Suppressor macrophage (primary cell): ENCODE measurements at regions not wholly inside any gene's neighbourhood (a gene's known extent, or its start where the extent isn't known, plus 50 kb on each side); places are given as distances from the start of the nearest gene placed in this dataset.

Experiments used
- DNase-seq, 4 experiments: peaks; one replicate each; pipeline ENCODE4 v3.0.0-alpha.2; 2020 to 2022

DNA sequence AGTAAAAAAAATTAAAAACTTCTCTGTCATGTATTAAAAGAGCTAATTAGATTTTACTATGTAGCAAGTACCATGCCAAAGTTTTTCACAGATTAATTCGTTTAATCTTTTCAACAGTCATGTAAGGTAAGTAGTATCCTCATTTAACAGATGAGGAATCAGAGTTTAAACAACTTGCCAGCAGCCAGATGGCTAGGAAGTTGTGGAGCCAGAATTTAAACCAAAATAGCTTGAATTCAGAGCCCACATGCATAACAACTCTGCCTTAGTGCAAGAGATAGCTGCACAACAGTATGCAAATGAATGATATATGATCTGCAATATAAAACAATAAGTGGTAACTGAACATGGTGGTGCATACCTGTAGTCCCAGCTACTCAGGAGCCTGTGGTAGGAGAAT is 75.3 kb downstream of the NAP1L3 start:
- no peak for DNase-seq

DNA sequence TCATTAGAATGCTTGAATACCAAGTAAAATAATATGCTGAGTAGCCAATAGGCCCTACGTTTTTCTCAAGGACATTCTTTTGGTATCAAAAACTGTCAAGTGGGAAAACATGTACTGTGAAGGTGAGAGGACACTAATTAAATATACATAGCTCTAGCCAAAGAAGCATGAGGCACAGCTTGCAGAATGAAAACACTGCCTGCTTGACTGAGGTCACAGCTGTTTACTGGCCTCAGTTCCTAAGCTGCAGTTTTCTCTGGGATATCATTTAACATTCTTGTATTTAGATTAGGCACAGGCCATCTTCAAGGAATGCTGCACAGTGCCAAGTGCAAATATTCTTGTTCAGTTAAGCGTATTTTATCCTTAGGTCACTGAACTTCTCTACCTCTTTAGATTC is 78.6 kb downstream of the NAP1L3 start:
- no peak for DNase-seq

DNA sequence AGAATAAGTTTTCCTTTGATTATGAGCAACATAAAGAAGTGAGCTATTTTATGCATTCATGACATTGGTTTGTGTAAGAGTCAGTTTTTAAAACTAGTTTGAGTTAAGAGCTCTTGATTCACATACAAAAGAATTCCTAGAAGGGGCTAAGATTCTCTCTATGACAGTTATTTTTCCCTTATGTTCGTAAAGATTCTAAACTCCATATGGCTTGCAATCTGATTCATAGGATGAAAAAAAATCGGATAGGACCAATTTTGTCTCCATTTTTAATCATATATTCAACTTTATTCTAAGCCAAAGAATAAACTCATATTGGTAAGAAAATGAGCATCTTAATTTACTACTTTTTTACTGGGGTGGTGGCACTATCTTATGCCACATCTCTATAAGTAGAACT is 79.4 kb downstream of the NAP1L3 start:
- DNase-seq = no peak

DNA sequence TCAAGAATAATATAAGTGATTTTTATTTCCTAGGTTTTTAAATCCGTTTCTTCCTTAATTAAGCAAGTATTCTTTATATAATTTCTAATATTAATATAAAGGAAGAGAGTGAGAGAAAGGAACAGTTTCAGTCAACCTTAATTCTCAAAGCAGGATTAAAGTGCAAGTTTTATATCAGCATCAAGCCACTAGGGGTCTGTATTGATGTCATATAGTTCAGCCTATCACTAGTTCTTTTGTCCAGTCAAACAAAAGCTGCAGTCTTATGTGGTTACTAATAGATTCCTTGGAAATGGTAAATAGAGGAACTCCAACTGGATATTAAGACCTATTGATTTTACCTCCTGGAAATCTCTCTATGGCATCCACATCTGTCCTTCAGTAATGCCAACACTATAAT is 82.0 kb downstream of the NAP1L3 start:
- DNase-seq = no peak

DNA sequence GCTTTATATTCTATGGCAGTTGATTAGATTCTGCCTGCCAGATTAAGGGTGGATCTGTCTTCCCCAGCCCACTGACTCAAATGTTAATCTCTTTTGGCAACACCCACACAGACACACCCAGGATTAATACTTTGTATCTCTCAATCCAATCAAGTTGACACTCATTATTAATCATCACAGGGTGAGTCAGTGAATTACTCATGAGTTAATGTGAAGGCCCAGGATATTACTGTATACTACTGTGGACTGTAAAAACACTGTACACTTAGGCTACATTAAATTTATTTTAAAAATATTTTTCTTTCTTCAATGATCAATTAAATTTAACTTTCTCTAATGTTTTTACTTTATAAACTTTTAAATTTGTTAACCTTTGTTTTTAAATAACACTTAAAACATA is 87.7 kb downstream of the NAP1L3 start:
- no peak for DNase-seq

DNA sequence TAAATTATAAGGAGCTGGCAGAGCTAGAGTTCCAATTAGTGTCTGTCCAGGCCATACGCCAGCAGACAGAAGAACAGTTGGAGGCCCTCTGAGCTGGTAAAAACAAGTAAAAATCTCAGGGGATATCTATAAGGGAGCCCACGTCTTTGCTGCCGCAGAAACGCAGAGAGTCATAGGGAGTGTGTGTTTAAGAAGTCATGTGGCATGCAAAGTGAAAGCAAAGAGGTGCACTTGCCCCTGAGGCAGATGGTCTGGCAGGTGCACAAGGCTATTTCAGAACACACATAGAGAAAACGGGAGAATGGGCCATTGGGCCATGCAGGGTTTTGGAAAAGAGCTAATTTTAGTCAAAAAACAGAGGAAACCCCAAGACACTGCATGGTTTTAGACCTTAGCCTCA is 92.7 kb downstream of the NAP1L3 start:
- no peak for DNase-seq

DNA sequence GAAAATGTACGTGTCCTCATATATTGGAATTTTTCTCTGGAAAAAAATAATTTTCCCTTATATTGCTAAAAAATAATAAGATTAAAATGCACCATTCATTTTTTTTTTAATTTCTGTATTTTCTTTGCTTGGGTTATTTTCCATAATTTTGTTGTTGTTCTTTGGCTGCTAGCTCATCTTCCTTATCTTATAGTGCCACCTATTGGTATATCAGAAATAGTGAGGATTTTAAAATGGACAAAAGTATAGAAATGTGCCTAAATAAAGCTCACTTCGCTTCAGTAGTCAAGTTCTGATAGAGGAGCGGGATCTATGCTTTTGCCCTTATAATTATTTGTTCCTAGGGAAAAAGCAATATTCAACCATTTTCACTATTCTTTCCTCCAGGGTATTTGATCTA is 134.8 kb downstream of the NAP1L3 start:
- DNase-seq = peak in 1 of 4 experiments; percentile 0

DNA sequence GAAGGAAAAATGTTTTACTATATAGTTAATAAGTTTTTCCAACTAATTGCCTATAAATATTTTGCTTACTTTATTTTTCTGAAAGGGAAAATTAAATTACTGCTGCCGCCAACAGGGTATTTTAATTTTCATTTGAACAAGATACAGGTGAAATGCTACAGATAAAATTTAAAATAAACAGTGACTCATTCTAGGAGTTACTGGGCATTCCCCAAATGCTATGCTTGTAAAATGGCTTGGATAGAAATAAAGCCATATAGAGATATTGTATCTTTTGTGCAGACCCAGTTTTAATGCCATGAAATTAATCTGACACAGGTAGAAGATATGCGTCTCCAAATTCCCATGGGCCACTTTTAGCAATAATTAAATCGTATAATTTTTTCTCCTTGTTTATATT is 144.5 kb downstream of the NAP1L3 start:
- no peak for DNase-seq
